Prostate gland (tissue), 2 donors: ENCODE measurements at regions not wholly inside any gene's neighbourhood (a gene's known extent, or its start where the extent isn't known, plus 50 kb on each side); places are given as distances from the start of the nearest gene placed in this dataset.

ENCODE experiments used
- POLR2A ChIP-seq: fragments of 450-650 bp; IDR thresholded peaks from one replicate; pipeline ENCODE4 v1.6.1; 2016; ENCODE audit warnings: antibody characterized with exemption, mild to moderate bottlenecking
- TF ChIP-seq, protein P1 (sequence below), 4 experiments: fragments of 200-600 bp in 2 of 4; fragments of 450-650 bp in 2 of 4; sonication (generic) in 2 of 4; IDR thresholded peaks; 1 replicate in 3 of 4; 2 replicates in 1 of 4; pipeline ENCODE4 v1.5.1; 2016 to 2019; ENCODE audit warnings: antibody characterized with exemption in 4 of 4, mild to moderate bottlenecking in 2 of 4, moderate library complexity in 2 of 4

- TF ChIP-seq, protein P1, sequence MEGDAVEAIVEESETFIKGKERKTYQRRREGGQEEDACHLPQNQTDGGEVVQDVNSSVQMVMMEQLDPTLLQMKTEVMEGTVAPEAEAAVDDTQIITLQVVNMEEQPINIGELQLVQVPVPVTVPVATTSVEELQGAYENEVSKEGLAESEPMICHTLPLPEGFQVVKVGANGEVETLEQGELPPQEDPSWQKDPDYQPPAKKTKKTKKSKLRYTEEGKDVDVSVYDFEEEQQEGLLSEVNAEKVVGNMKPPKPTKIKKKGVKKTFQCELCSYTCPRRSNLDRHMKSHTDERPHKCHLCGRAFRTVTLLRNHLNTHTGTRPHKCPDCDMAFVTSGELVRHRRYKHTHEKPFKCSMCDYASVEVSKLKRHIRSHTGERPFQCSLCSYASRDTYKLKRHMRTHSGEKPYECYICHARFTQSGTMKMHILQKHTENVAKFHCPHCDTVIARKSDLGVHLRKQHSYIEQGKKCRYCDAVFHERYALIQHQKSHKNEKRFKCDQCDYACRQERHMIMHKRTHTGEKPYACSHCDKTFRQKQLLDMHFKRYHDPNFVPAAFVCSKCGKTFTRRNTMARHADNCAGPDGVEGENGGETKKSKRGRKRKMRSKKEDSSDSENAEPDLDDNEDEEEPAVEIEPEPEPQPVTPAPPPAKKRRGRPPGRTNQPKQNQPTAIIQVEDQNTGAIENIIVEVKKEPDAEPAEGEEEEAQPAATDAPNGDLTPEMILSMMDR (IDR thresholded peaks at IDR 0.05), result no peak
- no peak for TF ChIP-seq POLR2A
Measured at GRCh38 chr4:61086979-61087378, 113.1 kb upstream of the ADGRL3 start.
